ENCODE measurements at regions not wholly inside any gene's neighbourhood (a gene's known extent, or its start where the extent isn't known, plus 50 kb on each side); places are given as distances from the start of the nearest gene placed in this dataset.
"Not testable (repeated sequence)": the region's sequence is repeated elsewhere in the genome, so short reads cannot be mapped to it uniquely, and the experiment has no call there.

GRCh38 chr10:10722422-10722821 lies 295.2 kb upstream of the CELF2 start:
- ChIA-PET CTCF (no interaction called here), POLR2A (ENCODE audit: unreplicated experiment) (no interaction called here)
- H3F3A ChIP-seq (ENCODE audit: insufficient read depth, low read depth): no peaks in the 10 kb centered on the region
- no peaks in the 10 kb centered on the region for H3K4me1 ChIP-seq (replicated peaks; ENCODE audit: insufficient read depth)
- H3K4me2 ChIP-seq: no peak overlapping the region
- intact Hi-C loops (cut with micrococcal nuclease; ENCODE audit: unreplicated experiment): no loop called here
- no peak overlapping the region for H3K27ac ChIP-seq
- no peak overlapping the region for H3K4me3 ChIP-seq
- BruUV-seq (replicated peaks): no TSS peak
- H4K20me1 ChIP-seq (ENCODE audit: insufficient read depth): no peaks in the 10 kb centered on the region
- H3K36me3 ChIP-seq (ENCODE audit: low read depth): no peaks in the 10 kb centered on the region
- no peaks in the 10 kb centered on the region; the same call in 1 of the 2 replicates for H3K9me3 ChIP-seq (ENCODE audit: insufficient read depth, low read depth)
- no peaks in the 10 kb centered on the region for H3K27me3 ChIP-seq (ENCODE audit: insufficient read depth, low read depth)
- no peaks in the 10 kb centered on the region for H3K79me2 ChIP-seq (ENCODE audit: low read depth)
- no peak overlapping the region for H2AFZ ChIP-seq
- TF ChIP-seq EZH2 (IDR thresholded peaks at IDR 0.05; ENCODE audit: low read depth) (no peak), CTCF (conservative IDR thresholded peaks at IDR 0.05) (no peak)
- H3K9me2 ChIP-seq (ENCODE audit: insufficient read depth): no peaks in the 10 kb centered on the region
- DNase-seq: no peak

- H3K9me3 ChIP-seq (ENCODE audit: insufficient read depth, low read depth): no peaks in the 10 kb centered on the region; the same call in 1 of the 2 replicates
- no peaks in the 10 kb centered on the region for H3F3A ChIP-seq (ENCODE audit: insufficient read depth, low read depth)
- no peak for DNase-seq
- TF ChIP-seq EZH2 (IDR thresholded peaks at IDR 0.05; ENCODE audit: low read depth) (no peak), CTCF (conservative IDR thresholded peaks at IDR 0.05) (no peak)
- no peaks in the 10 kb centered on the region for H3K79me2 ChIP-seq (ENCODE audit: low read depth)
- H3K36me3 ChIP-seq (ENCODE audit: low read depth): no peaks in the 10 kb centered on the region
- no peaks in the 10 kb centered on the region for H3K4me1 ChIP-seq (replicated peaks; ENCODE audit: insufficient read depth)
- no TSS peak for BruUV-seq (replicated peaks)
- H4K20me1 ChIP-seq (ENCODE audit: insufficient read depth): no peaks in the 10 kb centered on the region
- no peaks in the 10 kb centered on the region for H3K9me2 ChIP-seq (ENCODE audit: insufficient read depth)
- no peaks in the 10 kb centered on the region for H3K27me3 ChIP-seq (ENCODE audit: insufficient read depth, low read depth)
- no peak overlapping the region for H3K4me3 ChIP-seq
- intact Hi-C loops (cut with micrococcal nuclease; ENCODE audit: unreplicated experiment): no loop called here
- H3K4me2 ChIP-seq: no peak overlapping the region
- no peak overlapping the region for H2AFZ ChIP-seq
- CTCF ChIA-PET: no interaction called here
- H3K27ac ChIP-seq: no peak overlapping the region
- POLR2A ChIA-PET (ENCODE audit: unreplicated experiment): no interaction called here
These were observed 292.5 kb upstream of the CELF2 start for GRCh38 chr10:10725196-10725595.

GRCh38 chr10:10726101-10726500 lies 291.6 kb upstream of the CELF2 start:
- no peaks in the 10 kb centered on the region; the same call in 1 of the 2 replicates for H3K9me3 ChIP-seq (ENCODE audit: insufficient read depth, low read depth)
- intact Hi-C loops (cut with micrococcal nuclease; ENCODE audit: unreplicated experiment): no loop called here
- H3K4me1 ChIP-seq (replicated peaks; ENCODE audit: insufficient read depth): no peaks in the 10 kb centered on the region
- DNase-seq: no peak
- no peaks in the 10 kb centered on the region for H3K36me3 ChIP-seq (ENCODE audit: low read depth)
- H3K9me2 ChIP-seq (ENCODE audit: insufficient read depth): no peaks in the 10 kb centered on the region
- H3K27me3 ChIP-seq (ENCODE audit: insufficient read depth, low read depth): no peaks in the 10 kb centered on the region
- H4K20me1 ChIP-seq (ENCODE audit: insufficient read depth): no peaks in the 10 kb centered on the region
- H3K4me2 ChIP-seq: no peak overlapping the region
- BruUV-seq (replicated peaks): no TSS peak
- H3K79me2 ChIP-seq (ENCODE audit: low read depth): no peaks in the 10 kb centered on the region
- no peak for TF ChIP-seq EZH2 (IDR thresholded peaks at IDR 0.05; ENCODE audit: low read depth)
- no peak for TF ChIP-seq CTCF (conservative IDR thresholded peaks at IDR 0.05)
- POLR2A ChIA-PET (ENCODE audit: unreplicated experiment): no interaction called here
- H3K27ac ChIP-seq: no peak overlapping the region
- CTCF ChIA-PET: no interaction called here
- no peak overlapping the region for H2AFZ ChIP-seq
- no peak overlapping the region for H3K4me3 ChIP-seq
- no peaks in the 10 kb centered on the region for H3F3A ChIP-seq (ENCODE audit: insufficient read depth, low read depth)

- H3K9me2 ChIP-seq (ENCODE audit: insufficient read depth); H2AFZ ChIP-seq; intact Hi-C loops (cut with micrococcal nuclease; ENCODE audit: unreplicated experiment); POLR2A ChIA-PET (ENCODE audit: unreplicated experiment); H3K4me2 ChIP-seq; H4K20me1 ChIP-seq (ENCODE audit: insufficient read depth); H3K4me3 ChIP-seq; H3K79me2 ChIP-seq (ENCODE audit: low read depth); H3K36me3 ChIP-seq (ENCODE audit: low read depth); H3F3A ChIP-seq (ENCODE audit: insufficient read depth, low read depth); DNase-seq; H3K27ac ChIP-seq; BruUV-seq (replicated peaks); H3K27me3 ChIP-seq (ENCODE audit: insufficient read depth, low read depth); H3K4me1 ChIP-seq (replicated peaks; ENCODE audit: insufficient read depth); H3K9me3 ChIP-seq (ENCODE audit: insufficient read depth, low read depth): not testable (repeated sequence)
- CTCF ChIA-PET: interaction anchor here (0.6 kb wide), 1 partner anchor 140 kb away, joined by 3 read pairs; no protein-coding TSS in a partner anchor
These were observed 290.3 kb upstream of the CELF2 start for GRCh38 chr10:10727411-10727810.
